HG03571 (cell line): ENCODE measurements at regions not wholly inside any gene's neighbourhood (a gene's known extent, or its start where the extent isn't known, plus 50 kb on each side); places are given as distances from the start of the nearest gene placed in this dataset.

Experiments used
- ATAC-seq: cut with Tn5 transposase; IDR thresholded peaks from one replicate; pipeline ENCODE4 v1.9.1; 2021; ENCODE audit not compliant: unreplicated experiment

DNA sequence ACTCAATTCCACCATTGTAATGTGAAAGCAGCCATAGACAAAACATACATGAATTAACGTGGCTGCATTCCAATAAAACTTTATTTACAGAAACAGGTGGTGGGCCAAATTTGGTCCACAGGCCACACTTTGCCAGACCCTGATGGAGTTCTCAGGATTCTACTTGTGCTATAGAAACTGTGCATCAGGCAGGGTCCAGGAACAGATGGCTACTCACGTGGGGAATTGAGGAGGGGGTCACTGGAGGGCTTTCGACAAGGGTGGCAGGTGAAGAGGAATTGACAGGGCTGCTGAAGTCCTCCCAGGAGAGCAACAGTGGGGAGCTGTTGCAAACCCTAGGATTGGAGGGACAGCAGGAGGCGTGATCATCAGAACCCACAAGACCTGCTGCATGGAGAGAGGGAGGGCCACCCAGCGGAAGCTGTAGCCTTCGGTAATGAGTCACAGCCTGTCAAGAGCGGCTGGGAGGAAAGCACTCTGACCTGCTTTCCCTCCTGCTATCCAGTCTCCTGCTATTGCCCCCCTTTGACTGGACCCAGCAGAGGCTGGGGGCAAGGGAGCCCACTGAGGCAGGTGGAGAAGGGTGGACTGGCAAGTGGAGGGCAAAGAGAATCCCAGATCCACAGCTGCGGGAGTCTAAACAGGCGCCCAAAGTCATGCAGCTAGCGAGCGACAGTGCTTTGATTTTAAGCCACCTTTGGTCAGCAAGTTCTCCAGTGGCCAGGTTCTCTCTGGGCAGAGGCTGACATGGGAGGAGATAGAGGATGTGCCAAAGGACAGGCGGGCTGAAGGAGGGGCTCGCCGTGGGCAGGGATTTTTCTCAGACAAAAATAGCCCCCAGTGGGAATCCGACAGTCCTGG lies 138.3 kb upstream of the SMIM23 start:
- ATAC-seq = no peak

DNA sequence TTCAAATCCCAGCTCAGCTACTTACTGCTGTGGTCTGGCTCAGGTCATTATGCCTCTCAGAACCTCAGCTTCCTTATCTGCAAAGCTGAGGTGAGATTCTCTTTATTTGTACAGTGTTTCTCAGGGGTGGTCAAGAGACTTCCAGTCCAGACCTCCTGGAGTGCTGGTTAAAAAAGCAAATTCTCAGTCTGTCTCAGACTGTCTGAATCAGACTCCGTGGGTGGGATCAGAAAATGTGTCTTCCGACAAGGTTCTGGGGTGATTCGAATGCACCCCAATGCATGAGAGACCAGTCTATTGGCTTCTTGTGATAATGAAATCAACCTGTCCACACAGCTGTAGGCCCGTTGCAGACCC lies 137.7 kb upstream of the SMIM23 start:
- no peak for ATAC-seq

DNA sequence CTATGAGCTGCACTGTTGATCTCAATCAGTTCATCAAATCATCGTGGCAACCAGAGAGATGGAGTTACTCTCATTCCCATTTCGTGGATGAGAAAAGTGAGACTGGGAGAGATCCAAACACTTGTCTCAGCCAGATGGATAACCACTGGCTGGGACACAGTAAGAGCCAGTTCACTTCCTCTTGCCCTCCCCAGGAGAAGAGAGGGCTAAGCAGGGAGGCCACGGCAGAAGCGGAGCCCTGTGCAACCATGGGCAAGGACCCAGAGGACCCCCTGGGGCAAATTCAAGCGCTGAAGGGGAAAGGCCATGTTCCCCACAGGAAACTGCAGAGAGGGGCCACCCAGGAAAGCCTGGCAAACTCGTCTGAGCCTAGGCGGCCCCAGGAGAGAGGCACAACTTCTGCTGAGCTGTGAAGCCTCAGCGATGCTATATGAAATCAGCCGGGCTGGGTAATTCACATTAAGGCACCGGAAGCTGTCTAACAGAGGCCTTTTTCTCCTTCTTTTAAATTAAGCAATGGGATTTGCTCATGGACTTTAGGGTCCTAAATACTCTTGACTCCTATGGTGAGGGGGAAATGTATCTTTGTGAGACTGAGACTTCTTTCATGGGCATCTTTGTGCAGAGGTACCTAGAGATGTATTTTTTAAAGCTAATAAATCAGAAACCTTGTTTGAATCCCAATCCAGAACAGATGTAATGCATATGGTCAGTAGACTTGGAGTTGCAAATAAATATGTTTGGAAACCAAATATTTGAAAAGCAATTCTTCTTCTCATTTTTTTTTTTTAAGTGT lies 137.1 kb upstream of the SMIM23 start:
- no peak for ATAC-seq

DNA sequence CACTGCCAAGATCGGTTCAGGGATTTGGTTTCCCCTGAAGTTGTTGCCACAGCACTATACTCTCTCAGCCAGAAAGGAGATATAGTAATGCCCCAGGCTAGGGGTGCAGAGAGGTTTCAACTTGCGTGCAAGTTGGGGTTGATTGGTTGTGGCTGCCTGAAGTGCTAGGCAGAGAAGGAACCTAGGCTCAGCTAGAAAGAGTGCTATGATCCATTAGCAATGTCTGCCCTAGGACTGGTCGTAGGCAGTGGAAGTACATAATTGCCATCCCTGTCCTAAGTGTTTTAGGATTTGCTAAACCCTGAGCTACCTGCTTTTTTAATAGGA lies 136.6 kb upstream of the SMIM23 start:
- ATAC-seq = no peak

DNA sequence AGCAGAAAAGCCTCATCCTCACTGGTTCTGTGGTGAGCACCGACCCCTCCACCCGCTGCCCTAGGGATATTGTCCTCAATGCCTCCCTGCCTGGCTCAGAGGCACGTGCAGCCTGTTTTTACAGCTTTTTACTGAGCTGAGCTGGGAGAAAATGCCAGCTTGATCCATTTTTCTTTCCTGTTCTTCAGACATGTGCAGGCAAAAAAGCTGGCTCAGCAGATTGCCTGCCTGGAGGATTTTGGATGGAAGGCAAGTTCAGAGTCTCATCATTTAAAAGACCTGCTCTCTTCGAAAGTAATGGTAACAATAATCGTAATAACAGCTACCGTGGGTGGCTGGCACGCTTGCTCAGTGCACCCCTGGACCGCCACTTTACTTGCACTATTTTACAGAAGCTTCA lies 135.0 kb upstream of the SMIM23 start:
- no peak for ATAC-seq

DNA sequence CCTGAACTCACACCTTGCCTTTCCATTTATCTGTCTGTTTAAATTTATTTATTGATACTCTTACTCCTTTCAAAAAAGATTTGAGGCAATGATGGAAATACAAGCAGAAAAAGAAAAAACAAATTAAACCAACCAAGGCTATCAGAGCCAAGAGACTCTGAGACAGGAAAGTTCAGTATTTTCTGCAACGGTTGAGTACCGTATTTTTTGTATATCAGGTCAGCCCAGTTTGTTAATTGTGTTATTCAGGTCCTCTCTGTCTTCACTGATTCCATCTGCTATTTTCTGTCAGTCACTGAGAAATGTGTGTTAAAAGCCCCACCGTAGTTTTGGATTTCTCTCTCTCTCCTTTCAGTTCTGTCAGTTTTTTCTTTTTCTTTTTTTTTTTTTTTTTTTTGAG lies 134.5 kb upstream of the SMIM23 start:
- ATAC-seq = no peak

DNA sequence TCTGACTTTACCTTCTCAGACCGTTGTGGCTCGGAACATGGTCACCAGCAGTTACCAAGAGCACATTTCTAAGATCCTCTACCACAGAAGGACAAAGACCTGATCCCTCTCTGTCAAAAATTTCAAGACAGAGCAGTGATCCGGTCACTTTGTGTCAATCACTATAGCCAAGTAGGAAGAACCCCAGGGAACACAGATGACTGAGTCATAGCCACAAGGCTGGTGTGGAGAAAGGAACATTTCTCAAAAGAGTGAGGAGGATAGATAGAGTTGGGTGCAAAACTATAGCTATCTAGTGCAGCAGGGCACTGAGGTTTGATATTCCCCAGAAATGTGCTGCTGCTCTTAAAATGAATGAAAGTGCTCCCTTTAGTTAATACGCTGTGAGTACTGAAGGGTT lies 130.7 kb upstream of the SMIM23 start:
- ATAC-seq = no peak

DNA sequence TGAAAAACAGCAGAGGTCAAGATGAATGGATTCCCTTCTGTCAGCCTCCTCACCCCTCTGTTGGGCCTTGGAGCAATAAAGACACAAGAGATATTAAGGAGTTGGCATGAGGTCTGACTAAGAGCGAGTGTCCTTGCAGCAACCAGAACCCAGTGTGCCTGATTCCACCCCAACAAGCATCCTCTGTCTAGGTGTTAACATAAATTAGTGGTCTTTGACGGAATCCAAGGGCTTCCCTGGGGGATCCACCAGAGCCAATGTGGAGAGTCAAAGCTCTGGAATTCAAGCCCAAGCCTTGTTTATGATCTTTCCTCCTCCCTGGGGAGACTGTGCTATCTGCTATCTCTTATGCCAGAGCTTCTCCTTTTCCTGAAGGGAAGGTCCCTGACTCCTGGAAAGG lies 128.1 kb upstream of the SMIM23 start:
- ATAC-seq = no peak

DNA sequence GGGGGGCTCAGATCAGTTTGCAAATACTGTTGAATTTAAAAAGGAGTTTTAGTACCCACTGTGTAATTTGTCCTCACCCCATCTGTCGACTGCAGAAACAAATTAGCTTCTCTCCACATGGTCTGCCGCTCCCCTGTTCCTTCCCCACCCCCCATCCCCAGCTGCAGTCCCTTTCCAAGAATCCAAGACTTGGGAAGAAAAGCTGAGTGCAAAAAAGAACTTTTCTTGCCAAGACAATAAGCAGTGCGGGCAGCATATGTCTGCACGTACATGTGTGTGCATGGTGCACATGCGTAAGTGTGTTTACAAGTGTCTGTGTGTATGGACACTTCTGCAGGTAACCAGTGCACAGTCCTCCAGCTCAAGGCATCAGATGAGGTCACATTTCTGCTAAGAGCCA lies 125.7 kb upstream of the SMIM23 start:
- no peak for ATAC-seq

DNA sequence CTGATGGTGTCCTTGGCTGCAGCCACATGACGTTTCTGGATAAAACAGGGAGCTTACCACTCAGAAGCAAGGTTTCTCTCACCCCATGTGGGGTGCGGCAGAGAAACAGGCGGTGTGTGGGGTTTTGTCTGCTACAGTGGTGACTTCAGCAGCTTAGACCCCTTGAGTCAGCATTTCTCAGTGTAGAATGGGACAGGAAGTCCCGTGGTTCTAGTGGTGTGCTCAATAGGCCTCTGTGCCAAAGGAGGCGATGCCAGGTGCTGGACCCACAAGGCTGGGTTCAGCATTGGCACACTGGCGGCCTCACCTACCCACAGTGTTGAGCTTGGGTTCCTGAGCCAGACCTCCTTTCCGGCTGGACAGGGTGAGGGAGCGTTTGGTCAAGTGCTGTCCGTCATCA lies 125.2 kb upstream of the SMIM23 start:
- no peak for ATAC-seq

DNA sequence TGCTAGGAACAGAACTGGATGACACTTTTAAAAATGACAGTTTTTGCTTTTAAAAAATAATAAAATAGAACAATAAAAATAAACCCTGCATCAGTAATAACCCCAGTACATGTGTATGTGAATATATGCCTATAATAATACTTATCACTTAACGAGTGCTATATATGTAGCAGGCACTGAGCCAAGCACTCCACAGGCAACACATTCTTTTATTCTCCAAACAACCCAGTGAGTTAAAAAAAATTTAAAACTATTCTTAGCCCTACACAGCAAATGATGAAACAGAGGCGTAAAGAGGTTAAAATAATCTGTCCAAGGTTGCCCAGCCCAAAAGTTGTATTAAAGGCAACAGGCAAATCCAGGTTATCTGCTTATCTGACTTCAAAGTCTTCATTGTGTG lies 124.5 kb upstream of the SMIM23 start:
- ATAC-seq = no peak

DNA sequence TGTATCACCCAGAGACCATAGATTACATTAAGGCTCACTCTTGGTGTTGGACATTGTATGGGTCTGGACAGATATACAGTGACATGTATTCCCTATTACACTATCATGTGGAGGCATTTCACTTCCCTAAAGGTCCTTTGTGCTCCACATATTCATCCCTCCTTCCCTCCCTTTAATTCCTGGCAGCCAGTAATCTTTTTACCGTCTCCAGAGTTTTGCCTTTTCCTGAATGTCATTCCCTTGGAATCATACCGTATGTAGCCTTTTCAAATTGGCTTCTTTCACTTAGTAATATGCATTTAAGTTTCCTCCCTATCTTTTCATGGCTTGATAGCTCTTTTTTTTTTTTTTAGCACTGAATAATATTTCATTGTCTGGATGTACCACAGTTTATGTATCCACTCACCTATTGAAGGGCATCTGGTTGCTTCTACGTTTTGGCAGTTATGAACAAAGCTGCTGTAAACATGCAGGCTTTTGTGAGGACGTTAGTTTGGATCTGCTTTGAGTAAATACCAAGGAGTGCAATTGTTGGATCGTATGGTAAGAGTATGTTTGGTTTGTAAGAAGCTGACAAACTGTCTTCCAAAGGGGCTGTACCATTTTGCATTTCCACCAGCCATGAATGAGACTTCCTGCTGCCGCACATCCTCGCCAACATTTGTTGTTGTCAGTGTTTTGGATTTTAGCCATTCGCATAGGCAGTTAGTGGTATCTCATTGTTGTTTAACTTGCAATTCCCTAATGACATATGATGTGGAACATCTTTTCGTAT lies 122.1 kb upstream of the SMIM23 start:
- ATAC-seq = no peak

DNA sequence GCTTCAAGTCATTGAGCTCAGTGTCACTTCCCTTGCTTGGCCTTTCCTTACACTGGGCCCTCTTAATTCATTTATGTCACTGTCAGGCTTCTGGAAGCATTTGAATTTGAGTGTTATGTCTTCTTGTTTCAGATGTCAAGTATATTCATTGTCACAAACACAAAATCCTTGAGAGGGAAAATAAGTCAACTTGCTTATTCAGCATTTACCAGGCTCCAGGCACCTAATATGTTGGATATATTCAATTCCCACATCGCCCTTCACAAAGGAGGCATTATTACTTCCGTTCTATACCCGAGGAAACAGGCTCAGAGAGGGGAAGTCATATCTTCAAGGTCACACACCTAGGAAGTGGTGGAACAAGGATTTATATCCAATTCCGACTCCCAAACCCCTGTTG lies 121.1 kb upstream of the SMIM23 start:
- ATAC-seq = no peak

DNA sequence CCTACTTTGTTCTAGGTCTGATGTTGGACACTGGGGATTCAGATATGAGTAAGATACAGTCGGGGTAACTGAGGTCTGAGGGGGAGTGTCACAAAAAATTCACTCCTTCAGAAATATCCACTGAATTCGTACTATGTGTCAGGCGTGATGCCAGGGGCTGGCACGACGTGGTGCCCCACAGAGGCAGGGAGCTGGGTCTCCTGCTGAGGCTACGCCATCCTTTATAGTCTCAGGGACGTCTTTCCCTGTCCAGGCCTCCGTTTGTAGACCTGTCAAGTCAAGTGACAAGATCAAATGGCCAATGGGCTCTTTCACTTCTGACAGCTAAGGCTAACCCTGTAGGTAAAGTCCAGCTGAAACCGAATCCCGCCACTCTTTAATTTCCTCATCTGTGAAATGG lies 118.8 kb upstream of the SMIM23 start:
- ATAC-seq = no peak

DNA sequence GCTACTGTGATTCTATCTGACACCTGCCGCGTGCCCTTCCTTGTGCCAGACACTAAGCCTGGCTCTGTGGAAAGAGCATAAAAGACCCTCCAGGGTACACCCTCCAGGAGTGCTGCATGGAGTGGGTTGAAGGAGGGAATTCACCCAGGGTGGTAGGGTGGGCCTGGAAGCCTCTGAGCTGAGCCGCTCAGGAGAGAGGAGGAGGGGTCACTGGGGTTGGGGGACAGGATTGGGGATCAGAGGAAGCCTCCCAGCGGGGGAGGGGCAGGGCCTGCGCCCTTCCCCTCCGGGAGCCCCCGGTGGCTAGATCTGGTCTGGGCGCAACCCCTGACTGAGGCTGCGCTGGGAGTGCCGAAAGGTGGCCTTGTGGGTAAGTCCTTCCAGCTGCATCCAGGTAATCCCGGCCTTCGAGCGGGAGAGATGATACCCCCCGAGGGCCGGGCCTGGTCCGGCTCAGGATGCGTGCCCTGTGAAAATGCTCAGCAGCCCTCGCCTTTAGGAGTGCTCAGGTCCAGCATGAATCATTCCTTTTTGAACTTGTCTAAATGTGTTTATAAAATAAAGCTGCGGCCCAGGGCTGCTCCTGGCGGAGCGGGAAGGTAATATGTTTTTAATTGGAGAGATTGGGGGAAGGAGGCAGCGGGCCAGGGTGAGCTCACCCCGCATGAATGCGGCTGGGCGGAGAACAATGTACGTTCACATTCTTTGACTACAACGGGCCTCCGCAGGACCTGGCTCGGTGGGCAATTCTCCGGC lies 118.1 kb upstream of the SMIM23 start:
- no peak for ATAC-seq

DNA sequence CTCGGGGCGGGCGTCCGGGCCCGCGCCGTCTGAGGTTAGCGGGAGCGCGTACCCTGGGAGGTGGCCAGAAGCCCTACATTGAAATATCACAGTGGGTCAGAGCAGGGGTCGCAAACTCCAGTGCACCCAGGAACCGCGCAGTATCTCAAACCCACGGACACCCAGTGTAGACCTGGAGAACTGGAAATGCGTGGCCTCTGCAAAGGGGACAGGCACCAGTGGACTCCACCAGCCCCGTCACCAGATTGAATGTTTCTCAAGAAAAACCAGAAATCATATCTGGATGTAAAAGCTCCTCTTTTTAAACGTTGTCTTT lies 117.6 kb upstream of the SMIM23 start:
- no peak for ATAC-seq

DNA sequence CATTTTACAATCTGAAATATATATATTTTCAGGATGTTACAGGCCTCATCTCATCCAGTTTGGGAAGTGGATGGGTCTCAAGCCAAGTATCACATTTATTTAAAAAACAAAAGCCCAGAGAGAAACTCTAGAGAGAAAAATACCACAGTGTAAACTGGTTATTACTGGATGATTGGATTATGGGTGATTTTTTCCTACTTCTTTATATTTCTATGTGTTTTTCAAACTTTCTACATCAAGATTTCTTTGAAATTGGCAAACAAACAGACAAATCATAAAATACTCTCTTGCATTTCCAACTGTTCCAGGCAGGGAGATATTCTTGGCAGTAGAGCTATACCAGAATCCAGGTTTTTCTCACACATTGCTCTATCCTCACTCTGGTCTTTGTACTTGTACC lies 116.0 kb upstream of the SMIM23 start:
- no peak for ATAC-seq

DNA sequence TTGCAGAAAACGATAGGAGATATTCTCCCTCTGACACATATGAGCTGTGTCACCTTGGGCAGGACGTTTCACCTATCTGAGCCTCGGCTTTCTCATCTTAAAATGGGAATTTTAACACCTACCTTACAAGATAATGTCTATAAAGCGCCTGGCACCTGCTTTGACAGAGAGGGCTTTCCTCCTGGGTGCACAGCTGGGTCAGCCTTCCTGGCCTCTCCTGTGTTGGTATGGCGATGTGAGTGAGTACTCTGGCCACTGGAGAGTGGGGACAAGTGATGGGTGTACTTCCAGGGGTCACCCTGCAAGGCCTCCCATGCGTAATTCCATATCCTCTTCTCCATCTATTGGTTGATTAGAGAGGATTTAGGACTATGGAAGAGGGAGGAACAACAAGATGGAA lies 113.1 kb upstream of the SMIM23 start:
- ATAC-seq = no peak

DNA sequence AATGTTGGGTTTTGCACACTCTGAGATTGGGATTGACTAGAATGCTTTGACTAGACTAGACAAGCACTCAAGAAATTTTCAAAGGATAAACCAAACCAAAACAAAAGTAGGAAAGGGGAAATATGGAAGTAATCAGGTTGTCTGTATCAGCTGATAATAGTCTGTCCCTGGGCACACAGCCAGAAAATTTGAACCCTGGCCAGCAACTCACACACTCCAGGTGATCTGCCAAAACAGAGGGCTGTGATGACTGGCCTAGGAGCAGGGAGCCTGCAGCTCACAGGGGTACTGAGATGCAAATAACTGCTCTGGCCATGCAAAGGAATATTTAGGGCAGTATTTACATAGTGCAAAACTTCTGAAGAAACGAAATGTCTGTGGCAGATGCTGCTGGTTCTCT lies 112.3 kb upstream of the SMIM23 start:
- no peak for ATAC-seq

DNA sequence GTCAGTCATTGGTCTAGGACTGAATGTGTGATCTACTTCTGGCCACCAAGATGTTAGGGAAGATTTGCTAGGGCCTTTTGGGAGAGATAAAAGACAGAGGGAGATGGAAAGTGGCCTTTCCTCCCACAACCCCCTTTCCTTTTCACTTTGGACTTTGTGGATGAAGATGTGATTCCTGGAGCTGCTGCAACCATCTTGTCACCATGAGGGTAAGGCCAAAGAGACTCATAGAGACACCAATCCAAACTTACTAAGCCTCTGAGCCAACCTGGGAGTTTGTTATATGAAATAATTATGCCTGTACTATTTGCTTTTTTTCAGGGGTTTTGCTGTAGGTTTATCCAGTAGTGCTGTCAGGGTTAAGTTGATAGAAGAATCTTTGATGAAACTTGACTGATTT lies 111.8 kb upstream of the SMIM23 start:
- no peak for ATAC-seq

DNA sequence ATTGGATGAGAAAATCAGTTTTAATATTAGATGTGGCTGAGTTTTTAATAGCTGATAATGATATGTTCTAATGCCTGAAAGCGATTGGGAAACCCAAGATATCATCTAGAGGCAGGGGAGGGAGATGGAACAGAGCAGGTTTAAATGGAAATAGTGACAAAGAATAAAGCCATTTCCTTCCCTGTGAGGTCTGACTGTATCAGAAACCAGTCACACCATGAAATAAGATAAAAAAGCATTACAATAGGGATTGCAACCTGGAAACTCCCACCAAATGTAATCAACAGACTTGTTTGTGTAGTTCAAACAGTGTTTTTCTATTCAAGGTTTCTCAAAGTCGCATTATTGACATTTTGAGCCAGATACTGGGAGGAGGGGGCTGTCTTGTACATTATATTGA lies 110.1 kb upstream of the SMIM23 start:
- ATAC-seq = no peak
